Sciatic nerve (tissue), 2 donors: ENCODE measurements at regions not wholly inside any gene's neighbourhood (a gene's known extent, or its start where the extent isn't known, plus 50 kb on each side); places are given as distances from the start of the nearest gene placed in this dataset.
"Not testable (repeated sequence)": the region's sequence is repeated elsewhere in the genome, so short reads cannot be mapped to it uniquely, and the experiment has no call there.

Experiments used
- ATAC-seq: fragments of 200-7000 bp; cut with Tn5 transposase; one replicate; pipeline ENCODE4 v1.9.1; 2020; ENCODE audit warnings: mild to moderate bottlenecking, moderate library complexity
- DNase-seq: peaks from one replicate; pipeline ENCODE4 v3.0.0-alpha.2; 2020; ENCODE audit warnings: low spot score
- intact Hi-C: fragments of 100-400 bp; cut with DNase I; formaldehyde crosslinking; loops from one replicate; pipeline ENCODE4 v1.14.2; 2022
- donor health status: DM: no; HTN: no; CAD: no.
- donor health status: DM: no; HTN: no; CAD: no.

DNA sequence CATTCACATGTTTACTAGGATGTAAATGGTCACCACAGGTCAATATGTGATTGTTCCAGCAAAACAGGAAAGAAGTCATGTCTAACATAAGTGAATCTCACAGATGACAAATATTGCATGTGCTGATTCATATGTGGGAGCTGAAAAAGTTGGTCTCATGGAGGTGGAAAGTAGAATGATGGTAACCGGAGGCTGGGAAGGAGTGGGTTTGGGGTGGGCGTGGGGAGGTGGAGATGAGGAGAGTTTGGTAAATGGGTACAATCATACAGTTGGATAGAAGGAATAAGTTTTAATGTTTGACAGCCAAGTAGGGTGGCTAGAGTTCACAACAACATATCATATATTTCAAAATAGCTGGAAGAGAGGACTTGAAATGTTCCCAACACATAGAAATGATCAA lies 83.8 kb upstream of the RANBP3L start:
- intact Hi-C loops, result no loop called here
- ATAC-seq (no peak), DNase-seq (no peak)

GRCh38 chr5:36388288-36388687 lies 86.6 kb upstream of the RANBP3L start:
- intact Hi-C loops, result no loop called here
- DNase-seq (no peak), ATAC-seq (no peak)

DNA sequence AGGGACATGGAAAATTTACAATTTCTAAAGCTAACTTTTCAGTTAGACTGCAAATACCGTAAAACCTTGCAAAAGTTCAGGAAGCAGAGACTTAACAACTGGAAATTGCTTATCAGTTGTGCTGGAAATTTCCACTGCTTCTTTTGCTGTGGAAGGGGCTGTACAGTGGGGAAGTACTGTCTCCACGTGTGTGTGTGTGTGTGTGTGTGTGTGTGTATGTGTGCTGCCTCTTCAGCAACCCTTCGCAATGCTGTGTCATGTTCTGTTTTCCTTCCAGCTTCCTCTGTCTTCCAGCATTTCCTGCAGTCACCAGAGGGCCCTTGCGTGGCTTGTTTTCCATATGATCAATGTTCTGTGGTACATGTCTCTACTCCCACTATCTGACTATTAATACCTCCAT lies 87.5 kb upstream of the RANBP3L start:
- DNase-seq, result no peak
- intact Hi-C loops, result no loop called here
- ATAC-seq, result peak; percentile 69

DNA sequence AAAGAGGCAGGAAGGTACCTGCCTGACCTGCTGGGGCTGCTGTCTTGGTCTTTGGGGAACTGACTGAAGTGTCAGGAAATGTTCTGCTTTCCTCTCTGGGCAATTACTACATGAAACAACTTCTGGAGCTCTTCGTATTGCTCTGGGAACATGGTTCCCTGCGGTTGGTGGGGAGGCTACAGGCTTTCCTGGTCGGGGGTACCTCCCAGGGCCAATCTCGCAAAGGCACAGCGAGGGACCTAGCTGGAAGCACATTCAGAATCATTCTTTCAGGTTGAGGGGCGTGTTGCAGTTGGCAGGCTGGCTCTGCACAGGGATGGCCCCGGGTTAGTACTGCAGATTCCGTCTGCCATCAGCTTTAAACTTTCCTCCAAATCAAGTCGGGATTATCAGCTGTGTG lies 88.9 kb upstream of the RANBP3L start:
- ATAC-seq (no peak), DNase-seq (no peak)
- intact Hi-C loops, result no loop called here

DNA sequence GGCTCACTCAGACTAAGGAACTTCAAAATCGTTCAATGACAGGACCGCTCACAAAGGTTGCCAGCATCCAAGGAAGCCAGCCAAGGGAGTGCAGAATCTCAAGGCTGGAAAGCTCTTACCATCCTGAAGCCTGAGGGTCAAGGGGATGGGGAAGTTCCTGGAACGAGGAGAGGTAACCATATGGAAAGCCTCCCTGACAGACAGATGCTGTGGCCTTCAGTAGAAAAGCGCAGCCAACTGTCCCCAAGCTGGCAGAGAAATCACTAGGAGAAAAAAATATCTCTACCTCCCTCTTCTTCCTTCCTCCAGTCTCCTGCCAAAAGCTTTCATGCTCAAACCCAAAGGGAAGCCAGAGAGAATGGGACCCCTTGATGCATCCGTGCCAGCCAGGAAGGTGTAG lies 90.5 kb upstream of the RANBP3L start:
- ATAC-seq, result no peak
- intact Hi-C loops, result no loop called here
- no peak for DNase-seq

- no peak for ATAC-seq
- intact Hi-C loops, result no loop called here
These were observed 91.1 kb upstream of the RANBP3L start for GRCh38 chr5:36392818-36393217.

DNA sequence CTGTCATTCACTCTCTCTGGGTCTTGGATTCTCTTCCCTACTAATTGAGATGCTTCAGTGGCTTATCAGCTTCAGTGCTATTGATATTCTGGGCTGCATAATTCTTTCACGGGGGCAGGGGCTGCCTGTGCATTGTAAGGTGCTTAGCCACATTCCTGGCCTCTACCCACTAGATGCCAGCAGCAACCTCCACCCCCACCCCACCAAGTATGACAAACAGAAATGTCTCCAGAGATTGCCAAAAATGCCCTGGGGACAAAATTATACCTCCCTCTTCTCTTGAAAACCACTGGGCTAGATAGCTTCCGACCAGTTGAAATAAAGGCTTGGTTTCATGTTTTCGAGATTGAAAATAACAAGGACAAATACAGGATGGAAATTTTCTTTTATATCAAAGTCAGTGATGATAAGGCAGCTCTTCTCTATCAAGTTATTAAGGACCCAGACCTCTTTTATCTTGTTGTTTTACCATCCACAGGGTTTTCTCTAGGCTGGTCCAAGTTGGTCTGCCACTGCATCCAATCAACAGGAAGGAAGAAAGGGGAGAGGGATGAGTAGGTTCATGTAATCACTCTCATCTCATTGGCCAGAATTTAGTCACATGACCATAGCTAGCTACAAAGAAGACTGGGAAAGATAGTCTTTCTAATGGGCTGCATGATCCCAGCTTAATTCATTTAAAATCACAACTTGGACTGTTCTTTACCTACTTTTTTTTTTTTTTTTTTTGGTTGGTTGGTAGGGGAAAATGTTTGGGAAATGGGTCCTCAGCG lies 92.1 kb upstream of the RANBP3L start:
- intact Hi-C loops, result no loop called here
- DNase-seq (no peak), ATAC-seq (no peak)

More at GRCh38 chr5:36392818-36393217, 91.1 kb upstream of the RANBP3L start:
- no peak for DNase-seq

DNA sequence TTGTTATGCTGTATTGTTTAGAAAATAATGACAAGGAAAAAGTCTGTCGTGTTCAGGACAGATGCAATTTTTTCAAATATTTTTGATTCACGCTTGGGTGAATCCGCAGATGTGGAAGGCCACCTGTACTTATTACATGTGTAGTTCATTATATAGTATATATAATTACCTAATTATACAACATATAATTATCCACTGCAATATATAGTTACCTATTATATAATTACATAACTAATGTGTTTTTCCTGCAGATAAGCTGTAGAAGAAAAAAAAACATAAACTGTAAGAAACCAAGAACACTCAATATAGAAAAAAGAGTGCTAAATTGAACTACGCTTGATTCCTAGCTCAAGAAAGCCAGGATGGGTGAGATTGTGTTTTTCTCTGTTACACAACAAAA lies 93.6 kb upstream of the RANBP3L start:
- DNase-seq (no peak), ATAC-seq (no peak)
- intact Hi-C loops, result no loop called here

GRCh38 chr5:36395947-36396346 lies 94.2 kb upstream of the RANBP3L start:
- DNase-seq, intact Hi-C loops, ATAC-seq: not testable (repeated sequence)

- DNase-seq, result no peak
- no peak for ATAC-seq
- intact Hi-C loops, result no loop called here
These were observed 94.9 kb upstream of the RANBP3L start for GRCh38 chr5:36396640-36397039.

DNA sequence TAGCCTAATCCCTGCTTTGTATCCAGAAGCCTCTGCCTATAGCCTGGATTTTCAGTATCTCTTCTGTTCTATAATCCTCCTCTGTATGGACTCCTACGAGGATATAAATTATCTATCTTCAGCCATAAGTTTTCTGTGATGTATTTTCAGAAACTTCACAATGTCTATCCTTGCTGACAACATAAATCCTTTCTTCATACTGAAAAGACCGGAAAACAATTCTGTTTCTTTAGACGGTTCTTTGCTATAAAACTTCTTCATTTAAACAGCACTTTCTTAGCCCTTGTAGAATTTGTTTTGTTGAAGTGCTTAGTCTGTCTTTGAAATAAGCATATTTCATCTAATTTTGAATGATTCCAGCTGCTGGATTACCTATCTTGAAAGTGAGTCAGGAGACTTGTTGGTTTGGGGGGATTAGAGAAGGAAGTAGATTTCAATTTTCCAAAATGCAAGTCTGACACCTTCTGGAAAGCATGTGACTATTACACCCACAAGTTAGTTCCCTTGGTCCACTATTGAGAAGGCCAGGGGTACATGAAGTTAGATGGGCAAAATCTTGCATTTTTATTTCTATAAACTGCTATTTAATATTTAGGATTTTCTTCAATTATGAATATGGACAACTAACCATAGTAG lies 96.3 kb upstream of the RANBP3L start:
- peak; percentile 88 for ATAC-seq
- intact Hi-C loops, result no loop called here
- DNase-seq, result no peak

GRCh38 chr5:36402512-36402906 lies 100.8 kb upstream of the RANBP3L start:
- intact Hi-C loops, result no loop called here
- DNase-seq (no peak), ATAC-seq (no peak)

- intact Hi-C loops, result no loop called here
- ATAC-seq, result peak; percentile 88
These were observed 102.1 kb upstream of the RANBP3L start for GRCh38 chr5:36403632-36404311.

GRCh38 chr5:36406023-36406422 lies 104.3 kb upstream of the RANBP3L start:
- DNase-seq (no peak), ATAC-seq (no peak)
- intact Hi-C loops, result no loop called here

More at GRCh38 chr5:36403632-36404311, 102.1 kb upstream of the RANBP3L start:
- no peak for DNase-seq

GRCh38 chr5:36407396-36407795 lies 105.7 kb upstream of the RANBP3L start:
- intact Hi-C loops, result no loop called here
- DNase-seq (no peak), ATAC-seq (no peak)

- DNase-seq, ATAC-seq: not testable (repeated sequence)
- intact Hi-C loops, result loop anchor here (10.0 kb wide), 1 partner anchor 285 kb away; no protein-coding TSS in a partner anchor
These were observed 108.0 kb upstream of the RANBP3L start for GRCh38 chr5:36409711-36410110.

DNA sequence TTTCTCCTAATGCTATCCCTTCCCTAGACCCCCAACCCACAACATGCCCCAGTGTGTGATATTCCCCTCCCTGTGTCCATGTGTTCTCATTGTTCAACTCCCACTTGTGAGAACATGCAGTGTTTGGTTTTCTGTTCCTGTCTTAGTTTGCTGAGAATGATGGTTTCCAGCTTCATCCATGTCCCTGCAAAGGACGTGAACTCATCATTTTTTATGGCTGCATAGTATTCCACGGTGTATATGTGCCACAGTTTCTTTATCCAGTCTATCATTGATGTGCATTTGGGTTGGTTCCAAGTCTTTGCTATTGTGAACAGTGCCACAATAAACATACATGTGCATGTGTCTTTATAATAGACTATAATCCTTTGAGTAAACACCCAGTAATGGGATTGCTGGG lies 109.0 kb upstream of the RANBP3L start:
- intact Hi-C loops, result loop anchor here (10.0 kb wide), 1 partner anchor 284 kb away; no protein-coding TSS in a partner anchor
- ATAC-seq, DNase-seq: not testable (repeated sequence)

DNA sequence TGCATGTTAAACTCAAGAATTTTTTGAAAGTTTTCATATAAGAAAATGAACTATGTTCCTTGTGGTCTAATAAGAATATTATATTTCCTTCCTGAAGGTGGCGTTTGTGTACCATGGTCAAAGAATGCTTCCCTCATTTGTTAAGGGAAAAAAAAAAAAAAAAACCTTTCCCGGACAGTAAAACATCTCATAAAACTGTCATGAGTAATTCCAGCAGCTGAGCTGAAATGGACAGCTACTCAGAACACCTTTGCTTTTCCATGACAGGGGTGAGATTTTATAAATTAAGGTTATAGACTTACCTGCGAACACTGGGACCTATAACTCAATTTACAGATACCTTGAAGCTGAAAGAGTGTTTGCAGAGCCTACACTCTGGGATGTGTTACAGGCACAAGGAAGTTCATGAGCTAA lies 113.2 kb upstream of the RANBP3L start:
- intact Hi-C loops, result loop anchor here (10.0 kb wide), 1 partner anchor 280 kb away; no protein-coding TSS in a partner anchor
- DNase-seq, result no peak
- ATAC-seq, result peak; percentile 69

DNA sequence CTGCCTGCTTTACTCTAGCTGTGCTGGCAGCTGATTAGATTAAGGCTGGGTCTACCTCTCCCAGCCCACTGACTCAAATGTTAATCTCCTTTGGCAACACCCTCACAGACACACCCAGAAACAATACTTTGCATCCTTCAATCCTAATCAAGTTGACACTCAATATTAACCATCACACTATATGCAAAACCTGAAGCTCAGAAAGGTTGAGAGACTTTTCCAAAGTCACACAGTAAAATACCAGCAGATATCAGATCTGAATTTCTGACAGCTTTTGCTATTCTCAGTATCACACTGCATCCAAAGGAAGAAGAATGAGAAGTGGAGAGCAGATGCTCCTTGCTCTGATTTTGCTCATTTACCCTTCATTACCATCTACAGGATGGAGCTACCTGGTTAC lies 114.9 kb upstream of the RANBP3L start:
- intact Hi-C loops, result loop anchor here (10.0 kb wide), 1 partner anchor 278 kb away; no protein-coding TSS in a partner anchor
- ATAC-seq, result no peak
- no peak for DNase-seq

- intact Hi-C loops, result loop anchor here (10.0 kb wide), 1 partner anchor 278 kb away; no protein-coding TSS in a partner anchor
- DNase-seq, result no peak
- no peak for ATAC-seq
These were observed 115.5 kb upstream of the RANBP3L start for GRCh38 chr5:36417221-36417620.
